IMR-90 (cell line): ENCODE measurements at regions not wholly inside any gene's neighbourhood (a gene's known extent, or its start where the extent isn't known, plus 50 kb on each side); places are given as distances from the start of the nearest gene placed in this dataset.

ENCODE experiments used
- ATAC-seq: fragments of 200-7000 bp; cut with Tn5 transposase; 2 replicates; pipeline ENCODE4 v1.9.1; 2020; ENCODE audit warnings: low read depth, mild to moderate bottlenecking, moderate library complexity
- BruUV-seq: library from RNA; stranded (reverse); fragments of 400-500 nt; replicated peaks from 2 replicates; lab custom pipeline; 2021; lab: Mats Ljungman, UMichigan
- CTCF ChIA-PET: fragments of 300-600 bp; formaldehyde crosslinking; extraction: SDS; loops from one replicate; lab custom pipeline; 2021; ENCODE audit warnings: antibody characterized with exemption; lab: Yijun Ruan, JAX
- POLR2A ChIA-PET: fragments of 300-600 bp; sonication (Branson Sonifier 250); formaldehyde crosslinking; loops from one replicate; lab custom pipeline; 2022; ENCODE audit warnings: antibody characterized with exemption; ENCODE audit not compliant: unreplicated experiment; lab: Charles Lee
- DNase-seq: peaks from one replicate; pipeline ENCODE4 v3.0.0; 2013
- H2AFZ ChIP-seq: replicated peaks from 2 replicates; pipeline ENCODE3; 2013; ENCODE audit warnings: low read length, mild to moderate bottlenecking; ENCODE audit not compliant: poor library complexity
- H2AK5ac ChIP-seq: 2 replicates; pipeline ENCODE4 v1.6.1; 2013; ENCODE audit warnings: low read depth, low read length, inconsistent platforms
- H2AK9ac ChIP-seq: replicated peaks from 2 replicates; pipeline ENCODE3; 2013; ENCODE audit warnings: mild to moderate bottlenecking, low read depth, low read length, moderate library complexity; ENCODE audit not compliant: poor library complexity
- H2BK120ac ChIP-seq: 2 replicates; pipeline ENCODE4 v1.6.1; 2013; ENCODE audit warnings: low read depth, low read length, inconsistent platforms
- H2BK15ac ChIP-seq: 3 replicates; pipeline ENCODE4 v1.6.1; 2013; ENCODE audit warnings: low read depth, low read length, inconsistent platforms
- H2BK20ac ChIP-seq: 2 replicates; pipeline ENCODE4 v1.6.1; 2013; ENCODE audit warnings: low read depth, mild to moderate bottlenecking, inconsistent platforms, low read length, moderate library complexity
- H2BK5ac ChIP-seq: 2 replicates; pipeline ENCODE4 v1.6.1; 2013; ENCODE audit warnings: mild to moderate bottlenecking, low read depth, low read length, inconsistent platforms; ENCODE audit not compliant: poor library complexity, severe bottlenecking
- H3K14ac ChIP-seq: replicated peaks from 2 replicates; pipeline ENCODE4 v1.6.1; 2013; ENCODE audit warnings: low read depth, low read length, inconsistent platforms
- H3K18ac ChIP-seq: 2 replicates; pipeline ENCODE4 v1.6.1; 2013; ENCODE audit warnings: low read depth, low read length, control low read depth
- H3K23ac ChIP-seq: 2 replicates; pipeline ENCODE4 v1.6.1; 2013; ENCODE audit warnings: low read depth, low read length, inconsistent platforms
- H3K27ac ChIP-seq: 2 replicates; pipeline ENCODE4 v1.5.1; 2013; ENCODE audit warnings: mild to moderate bottlenecking, control low read depth, low read length; ENCODE audit not compliant: insufficient read depth
- H3K27me3 ChIP-seq: 2 replicates; pipeline ENCODE4 v1.6.1; 2013; ENCODE audit warnings: low read length; ENCODE audit not compliant: control insufficient read depth, insufficient read depth
- H3K36me3 ChIP-seq: 2 replicates; pipeline ENCODE4 v1.6.1; 2013; ENCODE audit warnings: low read length, mixed read lengths; ENCODE audit not compliant: control insufficient read depth, insufficient read depth
- H3K4ac ChIP-seq: 2 replicates; pipeline ENCODE4 v1.6.1; 2013; ENCODE audit warnings: low read depth, low read length, inconsistent platforms
- H3K4me1 ChIP-seq: 2 replicates; pipeline ENCODE4 v1.6.1; 2013; ENCODE audit warnings: low read length, mixed read lengths; ENCODE audit not compliant: control insufficient read depth, insufficient read depth
- H3K4me2 ChIP-seq: 2 replicates; pipeline ENCODE4 v1.6.1; 2013; ENCODE audit warnings: low read depth, mild to moderate bottlenecking, control low read depth, low read length, moderate library complexity
- H3K4me3 ChIP-seq: 2 replicates; pipeline ENCODE4 v1.5.1; 2013; ENCODE audit warnings: low read depth, mild to moderate bottlenecking, control low read depth, low read length, moderate library complexity; ENCODE audit not compliant: insufficient read depth
- H3K56ac ChIP-seq: 2 replicates; pipeline ENCODE4 v1.6.1; 2013; ENCODE audit warnings: low read length, inconsistent platforms; ENCODE audit not compliant: insufficient read depth; ENCODE audit errors: extremely low read depth
- H3K79me1 ChIP-seq, 2 experiments: 2 replicates each; pipeline ENCODE4 v1.6.1; 2013; ENCODE audit warnings: low read length in 2 of 2, inconsistent platforms in 1 of 2, low read depth in 1 of 2
- H3K9ac ChIP-seq: 2 replicates; pipeline ENCODE4 v1.6.1; 2013; ENCODE audit warnings: low read depth, low read length, control low read depth
- H3K9me1 ChIP-seq: 2 replicates; pipeline ENCODE4 v1.6.1; 2013; ENCODE audit warnings: low read length, inconsistent platforms; ENCODE audit not compliant: insufficient read depth
- H3K9me3 ChIP-seq: 2 replicates; pipeline ENCODE4 v1.6.1; 2013; ENCODE audit warnings: low read length; ENCODE audit not compliant: control insufficient read depth, insufficient read depth
- H4K20me1 ChIP-seq: 2 replicates; pipeline ENCODE4 v1.6.1; 2013; ENCODE audit warnings: low read length, inconsistent platforms; ENCODE audit not compliant: insufficient read depth
- H4K5ac ChIP-seq: 2 replicates; pipeline ENCODE4 v1.6.1; 2013; ENCODE audit warnings: mild to moderate bottlenecking, low read depth, low read length, control low read depth
- H4K8ac ChIP-seq, 2 experiments: 2 replicates each; pipeline ENCODE4 v1.6.1; 2013; ENCODE audit warnings: low read depth in 2 of 2, low read length in 2 of 2, control low read depth in 1 of 2, inconsistent platforms in 1 of 2
- H4K91ac ChIP-seq: 2 replicates; pipeline ENCODE4 v1.6.1; 2013; ENCODE audit warnings: low read depth, low read length, inconsistent platforms; ENCODE audit not compliant: insufficient read depth
- MAFK ChIP-seq: IDR thresholded peaks from 2 replicates; pipeline ENCODE4 v1.6.1; 2012; ENCODE audit warnings: low read depth, low read length, improper control_type of control experiment
- WGBS, 2 experiments: methylation state at CpG; one replicate each; pipeline versions ENCODE4 v1.1.5 to v1.1.7; 2013; ENCODE audit warnings: missing lambda C conversion rate in 2 of 2; ENCODE audit not compliant: insufficient read length in 1 of 2; ENCODE audit errors: extremely low coverage in 2 of 2; 5-methylcytosine and 5-hydroxymethylcytosine counted together
- dilution Hi-C: fragments of 300-500 bp; cut with HindIII; formaldehyde crosslinking; loops from one replicate; pipeline ENCODE4 v1.14.3; 2018; ENCODE audit warnings: low sequenced_read_pairs; ENCODE audit not compliant: unreplicated experiment
- in situ Hi-C: fragments of 300-500 bp; cut with MboI; formaldehyde crosslinking; loops from 3 replicates; pipeline ENCODE4 v1.14.3; 2019; ENCODE audit warnings: low sequenced_read_pairs, inconsistent platforms, mixed read lengths
- intact Hi-C: fragments of 100-400 bp; cut with micrococcal nuclease; formaldehyde crosslinking; loops from 2 replicates; pipeline ENCODE4 v1.10.0; 2022
- TF ChIP-seq, protein P1 (sequence below): fragments of 150-350 bp; IDR thresholded peaks from 2 replicates; pipeline ENCODE4 v1.6.1; 2016; ENCODE audit warnings: low read depth, mild to moderate bottlenecking, low read length, moderate library complexity, borderline replicate concordance

DNA sequence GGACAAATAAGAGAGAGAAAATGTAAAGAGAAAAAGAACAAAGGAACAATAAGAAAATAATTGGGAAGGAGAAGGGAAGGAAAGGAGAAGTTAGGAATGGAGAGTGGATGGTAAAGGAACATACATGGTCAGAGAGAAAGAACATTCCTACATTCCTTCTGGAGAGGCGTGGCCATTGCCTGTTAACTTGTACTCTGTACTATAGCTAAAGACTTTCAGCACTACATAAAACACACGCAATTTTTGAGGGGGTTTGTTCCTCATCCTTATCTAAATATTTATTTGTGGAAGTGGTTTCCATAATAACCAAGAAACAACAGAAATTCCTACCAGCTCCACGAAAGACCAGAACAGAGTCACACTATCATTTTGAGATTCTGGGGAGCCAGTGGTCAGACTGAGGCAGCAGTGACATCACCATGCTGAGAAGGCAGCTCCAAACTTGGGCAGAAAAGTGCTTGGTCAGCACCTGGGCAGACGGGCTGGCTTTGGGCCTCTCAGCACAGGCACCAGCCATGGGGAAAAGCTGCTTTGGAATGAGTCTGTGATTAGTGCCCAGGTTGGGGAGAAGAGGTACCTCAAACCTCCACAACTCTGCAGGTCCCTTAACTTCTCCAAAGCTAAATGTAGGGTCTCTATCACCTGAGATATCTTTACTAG is 125.9 kb upstream of the NTF3 start:
- H2BK5ac ChIP-seq: no peak overlapping the region
- no peak overlapping the region for H3K4me2 ChIP-seq
- no peaks in the 10 kb centered on the region for H3K4me1 ChIP-seq
- no peak overlapping the region for H3K4me3 ChIP-seq
- peak; percentile 73 for TF ChIP-seq MAFK
- TF ChIP-seq, protein P1, sequence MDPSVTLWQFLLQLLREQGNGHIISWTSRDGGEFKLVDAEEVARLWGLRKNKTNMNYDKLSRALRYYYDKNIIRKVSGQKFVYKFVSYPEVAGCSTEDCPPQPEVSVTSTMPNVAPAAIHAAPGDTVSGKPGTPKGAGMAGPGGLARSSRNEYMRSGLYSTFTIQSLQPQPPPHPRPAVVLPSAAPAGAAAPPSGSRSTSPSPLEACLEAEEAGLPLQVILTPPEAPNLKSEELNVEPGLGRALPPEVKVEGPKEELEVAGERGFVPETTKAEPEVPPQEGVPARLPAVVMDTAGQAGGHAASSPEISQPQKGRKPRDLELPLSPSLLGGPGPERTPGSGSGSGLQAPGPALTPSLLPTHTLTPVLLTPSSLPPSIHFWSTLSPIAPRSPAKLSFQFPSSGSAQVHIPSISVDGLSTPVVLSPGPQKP: no peak
- no peak overlapping the region for H4K5ac ChIP-seq
- no peak overlapping the region for H3K4ac ChIP-seq
- H3K27ac ChIP-seq: no peak overlapping the region
- BruUV-seq: no TSS peak
- H2AK9ac ChIP-seq: no peak overlapping the region
- POLR2A ChIA-PET: no interaction called here
- no peaks in the 10 kb centered on the region; the same call in 1 of the 2 replicates for H3K9me1 ChIP-seq
- no peak overlapping the region for H3K56ac ChIP-seq
- CTCF ChIA-PET: interaction anchor here (0.5 kb wide), 1 partner anchor 592 kb away, joined by 3 read pairs; no protein-coding TSS in a partner anchor
- in situ Hi-C loops (no loop called here), intact Hi-C loops (no loop called here), dilution Hi-C loops (no loop called here)
- no peak overlapping the region for H3K14ac ChIP-seq
- H3K18ac ChIP-seq: no peak overlapping the region
- no peak overlapping the region for H2BK15ac ChIP-seq
- H4K91ac ChIP-seq: no peak overlapping the region
- H2AK5ac ChIP-seq: no peak overlapping the region
- H3K36me3 ChIP-seq: no peaks in the 10 kb centered on the region
- no CpG with 5 or more reads among the region's 4 CpGs for WGBS, 2 experiments
- DNase-seq: no peak
- no peak overlapping the region for H2BK120ac ChIP-seq
- H2BK20ac ChIP-seq: no peak overlapping the region; the same call in 1 of the 2 replicates
- no peak overlapping the region for H4K8ac ChIP-seq
- H3K79me1 ChIP-seq: no peaks in the 10 kb centered on the region
- no peak overlapping the region for H3K23ac ChIP-seq
- H4K20me1 ChIP-seq: no peaks in the 10 kb centered on the region
- H3K9me3 ChIP-seq: no peaks in the 10 kb centered on the region
- no peak overlapping the region for H3K9ac ChIP-seq
- no peaks in the 10 kb centered on the region; the same call in 1 of the 2 replicates for H3K27me3 ChIP-seq
- peak; percentile 49; the same call in 1 of the 2 replicates for ATAC-seq
- H2AFZ ChIP-seq: no peak overlapping the region
